NCI-H2107 treated with DMSO at 0.1 percent for 48 hours (cell line): ENCODE measurements at regions not wholly inside any gene's neighbourhood (a gene's known extent, or its start where the extent isn't known, plus 50 kb on each side); places are given as distances from the start of the nearest gene placed in this dataset.

Experiments
- DNase-seq: peaks from one replicate; lab custom pipeline; 2025; ENCODE audit not compliant: unreplicated experiment; lab: John Stamatoyannopoulos, UW

DNA sequence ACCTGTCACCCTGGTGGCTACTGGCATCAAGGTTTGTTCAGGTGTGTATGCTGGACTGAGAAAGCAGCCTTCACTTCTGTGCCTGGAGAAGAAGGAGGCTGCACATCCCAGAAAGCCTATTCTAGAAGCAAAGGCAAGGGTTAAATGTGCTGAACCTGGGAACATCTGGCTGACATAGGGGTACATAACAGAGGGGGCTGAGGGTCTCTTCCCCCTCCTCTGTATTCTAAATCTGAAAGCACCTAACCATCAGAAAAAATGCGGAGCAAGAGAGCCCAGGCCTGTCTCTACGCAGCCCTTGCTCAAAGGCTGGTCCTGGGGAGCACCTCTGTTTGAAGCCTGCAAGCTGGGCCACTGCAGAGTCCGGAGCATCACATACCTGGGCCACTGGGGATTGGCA lies 53.2 kb upstream of the FSTL4 start:
- no peak for DNase-seq

DNA sequence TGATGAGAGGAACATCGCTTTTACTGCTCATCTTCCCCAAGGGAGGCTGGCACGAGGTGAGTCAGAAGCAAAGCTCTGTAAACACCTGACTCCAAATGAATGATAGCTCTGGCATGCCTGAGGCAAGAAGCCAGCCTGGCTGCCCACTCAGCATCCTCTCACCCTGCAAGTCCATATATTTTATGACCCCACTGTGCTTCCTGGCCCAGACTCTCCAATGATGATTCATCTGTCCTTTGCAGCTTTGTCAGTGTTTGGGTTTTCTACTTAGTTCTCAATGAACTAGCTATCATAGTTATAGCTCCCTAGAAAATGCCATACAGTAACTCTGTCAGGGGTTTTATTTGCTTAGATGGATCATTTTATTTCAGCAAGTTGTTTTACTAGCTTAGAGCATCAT lies 52.1 kb upstream of the FSTL4 start:
- DNase-seq: no peak

DNA sequence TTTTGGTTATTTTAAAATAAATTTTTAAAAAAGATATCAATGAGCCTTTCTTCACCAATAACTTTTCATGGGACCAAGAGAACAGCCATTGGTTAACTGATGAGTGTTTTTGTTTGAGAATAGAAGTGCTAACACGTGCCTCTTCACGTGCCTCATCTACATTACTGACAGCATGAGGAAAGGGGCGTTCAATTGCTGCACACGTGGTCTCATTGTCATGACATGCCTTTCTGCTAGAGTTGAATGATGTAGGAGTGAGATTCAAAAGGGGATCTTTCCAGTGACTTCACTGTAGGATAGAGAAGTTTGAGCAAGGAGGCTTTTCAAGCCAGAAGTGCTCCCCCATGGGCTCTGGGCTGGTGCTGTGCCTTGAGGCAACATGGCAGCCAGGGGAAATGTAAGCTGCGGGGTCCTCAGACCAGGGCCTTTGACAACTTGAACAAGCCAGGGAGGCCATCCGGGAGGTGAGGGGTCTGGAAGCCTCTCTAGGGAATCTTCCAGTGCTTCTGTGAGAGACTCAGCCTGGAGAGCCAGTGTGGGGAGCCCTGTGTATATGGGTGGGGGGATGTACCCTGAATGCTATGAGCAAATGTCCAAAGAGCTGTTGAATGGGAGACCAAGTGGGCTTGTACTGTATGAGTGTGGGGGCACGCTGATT lies 51.2 kb upstream of the FSTL4 start:
- no peak for DNase-seq

DNA sequence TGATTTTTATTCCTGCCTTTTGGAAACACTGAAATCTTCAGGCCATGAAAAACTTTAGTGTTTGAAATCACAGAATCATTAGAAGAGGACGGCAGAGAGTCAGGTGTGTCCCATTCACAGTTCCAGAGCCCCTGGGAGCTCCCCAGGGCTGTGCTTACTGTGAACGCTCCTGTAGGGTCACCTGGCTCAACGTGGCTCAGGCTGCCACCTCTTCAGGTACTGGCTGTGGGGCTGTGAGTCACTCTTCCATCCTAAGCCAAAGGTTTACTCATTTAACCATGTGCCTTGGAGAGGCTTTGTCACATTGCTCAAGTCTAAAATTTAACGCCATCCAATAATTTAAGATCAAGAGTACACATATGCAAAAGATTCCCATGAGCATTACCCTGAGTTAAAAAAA lies 50.2 kb upstream of the FSTL4 start:
- no peak for DNase-seq
